ENCODE measurements at regions not wholly inside any gene's neighbourhood (a gene's known extent, or its start where the extent isn't known, plus 50 kb on each side); places are given as distances from the start of the nearest gene placed in this dataset.

GRCh38 chr10:107829161-107829560 lies 664.7 kb upstream of the SORCS1 start:
- Histone ChIP-seq H3K9me3 (ENCODE audit: control insufficient read depth, low read length) (no peaks in the 10 kb centered on the region), H3K27ac (ENCODE audit: low read depth in 1 of 2, low read length in 2 of 2) (no peak overlapping the region), H3K36me3 (ENCODE audit: control insufficient read depth in 1 of 2, insufficient read depth in 2 of 2, low read length in 1 of 2) (no peaks in the 10 kb centered on the region), H3K4me1 (ENCODE audit: control insufficient read depth in 1 of 2, insufficient read depth in 2 of 2, low read length in 2 of 2) (no peaks in the 10 kb centered on the region), H3K27me3 (ENCODE audit: control insufficient read depth in 1 of 2, insufficient read depth in 2 of 2, low read length in 1 of 2) (no peaks in the 10 kb centered on the region), H3K4me3 (ENCODE audit: low read length in 2 of 2) (no peak overlapping the region)
- DNase-seq (no peak), ATAC-seq (ENCODE audit: low FRiP score) (no peak)
- 11 to 21% methylated on average over 3 of the region's 3 CpGs for WGBS, 2 donors
- intact Hi-C loops (cut with DNase I), result no loop called here

DNA sequence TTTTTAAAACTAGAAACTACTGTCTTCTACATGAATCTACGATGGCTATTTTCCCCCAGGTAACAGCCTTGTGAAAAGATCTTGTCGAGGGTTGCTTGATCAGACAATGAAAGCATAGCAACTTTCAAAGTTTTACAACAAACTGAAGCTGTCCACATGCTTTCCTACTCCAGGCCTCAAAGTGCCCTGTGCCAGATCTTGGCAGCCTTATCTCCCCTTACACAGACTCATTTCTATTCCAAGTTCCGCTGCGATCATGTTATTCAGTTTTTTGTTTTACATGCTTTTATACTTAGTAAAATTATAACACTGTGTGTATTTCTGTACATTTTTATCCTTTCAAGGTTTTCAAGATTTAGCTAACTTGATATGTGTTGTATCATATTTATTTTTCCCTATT lies 661.7 kb upstream of the SORCS1 start:
- DNase-seq (no peak), ATAC-seq (ENCODE audit: low FRiP score) (no peak)
- intact Hi-C loops (cut with DNase I), result no loop called here
- H3K9me3 ChIP-seq (ENCODE audit: control insufficient read depth, low read length), result no peaks in the 10 kb centered on the region
- no peaks in the 10 kb centered on the region for H3K4me1 ChIP-seq (ENCODE audit: control insufficient read depth in 1 of 2, insufficient read depth in 2 of 2, low read length in 2 of 2)
- no peaks in the 10 kb centered on the region for H3K27me3 ChIP-seq (ENCODE audit: control insufficient read depth in 1 of 2, insufficient read depth in 2 of 2, low read length in 1 of 2)
- WGBS, 2 donors, result 16 to 32% methylated on average over 4 of the region's 4 CpGs
- no peaks in the 10 kb centered on the region for H3K36me3 ChIP-seq (ENCODE audit: control insufficient read depth in 1 of 2, insufficient read depth in 2 of 2, low read length in 1 of 2)
- no peak overlapping the region for H3K4me3 ChIP-seq (ENCODE audit: low read length in 2 of 2)
- H3K27ac ChIP-seq (ENCODE audit: low read depth in 1 of 2, low read length in 2 of 2), result no peak overlapping the region

DNA sequence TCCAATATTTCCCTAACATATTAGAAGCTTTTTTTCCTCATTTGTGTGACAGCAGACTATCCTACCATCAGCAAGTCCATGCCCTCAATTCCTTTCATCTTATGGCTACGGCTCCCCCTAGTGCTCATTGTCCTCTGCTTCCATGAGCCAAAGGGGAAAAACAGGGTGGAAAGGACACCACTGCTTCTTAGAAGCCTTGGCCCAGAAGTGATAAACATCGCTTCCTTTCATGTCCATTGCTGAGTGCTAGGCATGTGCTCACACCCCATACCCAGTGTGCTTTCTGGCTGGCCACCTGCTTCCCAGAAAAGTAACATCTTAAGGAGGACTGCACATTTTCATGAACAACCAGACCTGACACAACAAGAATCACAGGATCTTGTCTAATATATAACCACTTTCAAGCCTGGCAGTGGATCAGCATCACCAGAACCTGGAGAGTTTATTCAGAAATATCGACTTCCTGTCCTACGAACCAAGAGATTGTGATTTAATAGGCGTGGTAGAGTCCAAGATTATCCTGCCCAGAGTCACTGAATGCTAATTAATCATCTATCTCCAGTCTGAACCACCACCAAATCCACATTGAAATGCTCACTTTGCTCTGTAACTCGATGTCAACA lies 650.5 kb upstream of the SORCS1 start:
- H3K4me3 ChIP-seq (ENCODE audit: low read length in 2 of 2), result no peak overlapping the region
- no peak for DNase-seq
- no peaks in the 10 kb centered on the region for H3K4me1 ChIP-seq (ENCODE audit: control insufficient read depth in 1 of 2, insufficient read depth in 2 of 2, low read length in 2 of 2)
- 46 to 49% methylated on average over 6 of the region's 6 CpGs for WGBS, 2 donors
- no peak overlapping the region for H3K27ac ChIP-seq (ENCODE audit: low read depth in 1 of 2, low read length in 2 of 2)
- ATAC-seq (ENCODE audit: low FRiP score), result no peak
- no peaks in the 10 kb centered on the region for H3K9me3 ChIP-seq (ENCODE audit: control insufficient read depth, low read length)
- no peaks in the 10 kb centered on the region for H3K36me3 ChIP-seq (ENCODE audit: control insufficient read depth in 1 of 2, insufficient read depth in 2 of 2, low read length in 1 of 2)
- H3K27me3 ChIP-seq (ENCODE audit: control insufficient read depth in 1 of 2, insufficient read depth in 2 of 2, low read length in 1 of 2), result no peaks in the 10 kb centered on the region
- intact Hi-C loops (cut with DNase I), result no loop called here

- H3K27me3 ChIP-seq (ENCODE audit: control insufficient read depth in 1 of 2, insufficient read depth in 2 of 2, low read length in 1 of 2), result no peaks in the 10 kb centered on the region
- no peak overlapping the region for H3K27ac ChIP-seq (ENCODE audit: low read depth in 1 of 2, low read length in 2 of 2)
- H3K4me3 ChIP-seq (ENCODE audit: low read length in 2 of 2), result no peak overlapping the region
- WGBS, 2 donors, result 75 to 76% methylated on average over 8 of the region's 8 CpGs
- no peaks in the 10 kb centered on the region for H3K36me3 ChIP-seq (ENCODE audit: control insufficient read depth in 1 of 2, insufficient read depth in 2 of 2, low read length in 1 of 2)
- ATAC-seq (ENCODE audit: low FRiP score) (no peak), DNase-seq (no peak)
- H3K9me3 ChIP-seq (ENCODE audit: control insufficient read depth, low read length), result no peaks in the 10 kb centered on the region
- intact Hi-C loops (cut with DNase I), result no loop called here
- H3K4me1 ChIP-seq (ENCODE audit: control insufficient read depth in 1 of 2, insufficient read depth in 2 of 2, low read length in 2 of 2), result no peaks in the 10 kb centered on the region
Observed at GRCh38 chr10:107813451-107814162, 649.1 kb upstream of the SORCS1 start.

DNA sequence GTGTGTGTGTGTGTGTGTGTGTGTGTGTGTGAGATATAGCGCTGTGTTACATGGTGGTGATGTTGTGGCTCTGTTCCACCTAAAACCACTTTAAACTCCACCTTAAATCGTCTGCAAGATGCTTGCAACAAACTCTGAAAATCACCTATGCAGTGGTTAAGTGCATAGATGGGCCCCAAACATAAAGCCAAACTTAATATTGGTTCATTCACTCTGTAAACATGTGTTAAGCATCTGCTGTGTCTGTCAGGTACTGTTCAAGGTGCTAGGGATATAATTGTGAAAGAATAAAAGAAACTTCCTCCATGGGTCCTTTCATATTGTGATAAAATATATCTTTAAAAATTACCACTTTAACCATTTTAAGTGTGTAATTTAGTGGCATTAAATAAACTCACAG lies 645.4 kb upstream of the SORCS1 start:
- no peak overlapping the region for H3K27ac ChIP-seq (ENCODE audit: low read depth in 1 of 2, low read length in 2 of 2)
- 70 to 82% methylated on average over 2 of the region's 2 CpGs for WGBS, 2 donors
- H3K4me3 ChIP-seq (ENCODE audit: low read length in 2 of 2), result no peak overlapping the region
- no peak for ATAC-seq (ENCODE audit: low FRiP score)
- DNase-seq, result no peak
- no peaks in the 10 kb centered on the region for H3K9me3 ChIP-seq (ENCODE audit: control insufficient read depth, low read length)
- no peaks in the 10 kb centered on the region for H3K4me1 ChIP-seq (ENCODE audit: control insufficient read depth in 1 of 2, insufficient read depth in 2 of 2, low read length in 2 of 2)
- intact Hi-C loops (cut with DNase I), result no loop called here
- H3K36me3 ChIP-seq (ENCODE audit: control insufficient read depth in 1 of 2, insufficient read depth in 2 of 2, low read length in 1 of 2), result no peaks in the 10 kb centered on the region
- no peaks in the 10 kb centered on the region for H3K27me3 ChIP-seq (ENCODE audit: control insufficient read depth in 1 of 2, insufficient read depth in 2 of 2, low read length in 1 of 2)

DNA sequence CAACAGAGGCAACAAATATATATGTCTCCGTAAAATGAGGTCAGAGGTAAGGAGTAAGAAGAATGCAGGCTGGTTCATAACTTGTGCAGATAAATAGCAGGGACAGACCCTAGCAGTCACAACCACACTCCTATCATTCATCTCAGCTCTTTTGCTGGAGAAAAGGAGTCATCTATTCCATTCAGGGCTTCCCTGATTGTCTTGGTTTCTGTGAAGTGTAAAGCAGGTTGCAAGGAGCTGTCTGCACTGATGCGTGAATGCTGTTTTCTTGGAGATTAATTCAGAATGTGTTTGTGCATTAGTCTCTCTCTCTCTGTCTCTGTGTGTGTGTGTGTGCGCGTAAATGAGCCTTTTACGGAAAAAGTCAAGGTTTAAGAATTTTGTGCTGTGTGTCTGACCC lies 643.3 kb upstream of the SORCS1 start:
- ATAC-seq (ENCODE audit: low FRiP score), result no peak
- no peak overlapping the region for H3K27ac ChIP-seq (ENCODE audit: low read depth in 1 of 2, low read length in 2 of 2)
- H3K27me3 ChIP-seq (ENCODE audit: control insufficient read depth in 1 of 2, insufficient read depth in 2 of 2, low read length in 1 of 2), result no peaks in the 10 kb centered on the region
- DNase-seq, result no peak
- no peaks in the 10 kb centered on the region for H3K36me3 ChIP-seq (ENCODE audit: control insufficient read depth in 1 of 2, insufficient read depth in 2 of 2, low read length in 1 of 2)
- H3K4me1 ChIP-seq (ENCODE audit: control insufficient read depth in 1 of 2, insufficient read depth in 2 of 2, low read length in 2 of 2), result no peaks in the 10 kb centered on the region
- intact Hi-C loops (cut with DNase I), result no loop called here
- WGBS, 2 donors, result 81 to 82% methylated on average over 5 of the region's 5 CpGs
- H3K4me3 ChIP-seq (ENCODE audit: low read length in 2 of 2), result no peak overlapping the region
- H3K9me3 ChIP-seq (ENCODE audit: control insufficient read depth, low read length), result no peaks in the 10 kb centered on the region

- intact Hi-C loops (cut with DNase I), result no loop called here
- Histone ChIP-seq H3K4me1 (ENCODE audit: control insufficient read depth in 1 of 2, insufficient read depth in 2 of 2, low read length in 2 of 2) (no peaks in the 10 kb centered on the region), H3K27ac (ENCODE audit: low read depth in 1 of 2, low read length in 2 of 2) (no peak overlapping the region), H3K9me3 (ENCODE audit: control insufficient read depth, low read length) (no peaks in the 10 kb centered on the region), H3K27me3 (ENCODE audit: control insufficient read depth in 1 of 2, insufficient read depth in 2 of 2, low read length in 1 of 2) (no peaks in the 10 kb centered on the region), H3K36me3 (ENCODE audit: control insufficient read depth in 1 of 2, insufficient read depth in 2 of 2, low read length in 1 of 2) (no peaks in the 10 kb centered on the region), H3K4me3 (ENCODE audit: low read length in 2 of 2) (no peak overlapping the region)
- 63 to 81% methylated on average over 1 of the region's 1 CpG for WGBS, 2 donors
- ATAC-seq (ENCODE audit: low FRiP score), result no peak
- no peak for DNase-seq
Observed at GRCh38 chr10:107806026-107806425, 641.5 kb upstream of the SORCS1 start.

GRCh38 chr10:107803546-107803945 lies 639.0 kb upstream of the SORCS1 start:
- H3K9me3 ChIP-seq (ENCODE audit: control insufficient read depth, low read length), result no peaks in the 10 kb centered on the region
- intact Hi-C loops (cut with DNase I), result no loop called here
- H3K36me3 ChIP-seq (ENCODE audit: control insufficient read depth in 1 of 2, insufficient read depth in 2 of 2, low read length in 1 of 2), result no peaks in the 10 kb centered on the region
- no peak overlapping the region for H3K27ac ChIP-seq (ENCODE audit: low read depth in 1 of 2, low read length in 2 of 2)
- ATAC-seq (ENCODE audit: low FRiP score), result no peak
- no peaks in the 10 kb centered on the region for H3K27me3 ChIP-seq (ENCODE audit: control insufficient read depth in 1 of 2, insufficient read depth in 2 of 2, low read length in 1 of 2)
- 41 to 61% methylated on average over 4 of the region's 4 CpGs for WGBS, 2 donors
- no peak for DNase-seq
- H3K4me1 ChIP-seq (ENCODE audit: control insufficient read depth in 1 of 2, insufficient read depth in 2 of 2, low read length in 2 of 2), result no peaks in the 10 kb centered on the region
- no peak overlapping the region for H3K4me3 ChIP-seq (ENCODE audit: low read length in 2 of 2)

DNA sequence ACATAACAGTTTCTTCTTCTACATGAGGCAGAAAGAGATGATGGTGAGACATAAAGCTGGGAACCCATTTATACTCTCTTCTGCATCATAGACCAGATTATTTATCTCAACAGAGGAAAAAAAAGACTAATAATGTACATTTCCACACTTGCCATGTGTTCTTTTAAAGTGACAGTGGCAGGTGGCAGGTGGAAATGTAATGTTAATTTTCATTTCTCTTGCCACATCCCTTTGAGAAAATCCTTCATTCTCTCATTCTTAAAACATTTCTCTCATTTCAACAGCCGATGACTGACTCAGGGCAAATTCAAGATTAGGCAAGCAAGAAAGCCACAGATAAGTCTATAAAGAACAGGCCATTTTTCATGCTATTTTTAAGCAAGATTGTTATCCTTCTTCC lies 635.6 kb upstream of the SORCS1 start:
- H3K9me3 ChIP-seq (ENCODE audit: control insufficient read depth, low read length), result no peaks in the 10 kb centered on the region
- H3K4me3 ChIP-seq (ENCODE audit: low read length in 2 of 2), result no peak overlapping the region
- H3K36me3 ChIP-seq (ENCODE audit: control insufficient read depth in 1 of 2, insufficient read depth in 2 of 2, low read length in 1 of 2), result no peaks in the 10 kb centered on the region
- no peak overlapping the region for H3K27ac ChIP-seq (ENCODE audit: low read depth in 1 of 2, low read length in 2 of 2)
- ATAC-seq (ENCODE audit: low FRiP score) (no peak), DNase-seq (no peak)
- intact Hi-C loops (cut with DNase I), result no loop called here
- H3K4me1 ChIP-seq (ENCODE audit: control insufficient read depth in 1 of 2, insufficient read depth in 2 of 2, low read length in 2 of 2), result no peaks in the 10 kb centered on the region
- 40 to 47% methylated on average over 1 of the region's 1 CpG for WGBS, 2 donors
- no peaks in the 10 kb centered on the region for H3K27me3 ChIP-seq (ENCODE audit: control insufficient read depth in 1 of 2, insufficient read depth in 2 of 2, low read length in 1 of 2)
